HG03039 (cell line): ENCODE measurements at regions not wholly inside any gene's neighbourhood (a gene's known extent, or its start where the extent isn't known, plus 50 kb on each side); places are given as distances from the start of the nearest gene placed in this dataset.
"Not testable (repeated sequence)": the region's sequence is repeated elsewhere in the genome, so short reads cannot be mapped to it uniquely, and the experiment has no call there.

Experiments used
- ATAC-seq: cut with Tn5 transposase; IDR thresholded peaks from one replicate; pipeline ENCODE4 v1.9.1; 2021; ENCODE audit warnings: mild to moderate bottlenecking, moderate library complexity; ENCODE audit not compliant: unreplicated experiment

GRCh38 chr13:81637457-81637856 lies 1296.5 kb upstream of the SPRY2 start:
- ATAC-seq = no peak

GRCh38 chr13:81636120-81636519 lies 1295.2 kb upstream of the SPRY2 start:
- ATAC-seq = no peak

- ATAC-seq = no peak
Measured at GRCh38 chr13:81615031-81615430, 1274.1 kb upstream of the SPRY2 start.

- ATAC-seq = no peak
Measured at GRCh38 chr13:81610644-81611043, 1269.7 kb upstream of the SPRY2 start.

- ATAC-seq = no peak
Measured at GRCh38 chr13:81609335-81609734, 1268.4 kb upstream of the SPRY2 start.

- no peak for ATAC-seq
Measured at GRCh38 chr13:81606074-81606473, 1265.1 kb upstream of the SPRY2 start.

- no peak for ATAC-seq
Measured at GRCh38 chr13:81602241-81602640, 1261.3 kb upstream of the SPRY2 start.

GRCh38 chr13:81597101-81597500 lies 1256.2 kb upstream of the SPRY2 start:
- ATAC-seq = no peak

- ATAC-seq = no peak
Measured at GRCh38 chr13:81596224-81596753, 1255.4 kb upstream of the SPRY2 start.

GRCh38 chr13:81591528-81592220 lies 1250.7 kb upstream of the SPRY2 start:
- ATAC-seq = no peak

- no peak for ATAC-seq
Measured at GRCh38 chr13:81582381-81582780, 1241.5 kb upstream of the SPRY2 start.

GRCh38 chr13:81577601-81578195 lies 1236.8 kb upstream of the SPRY2 start:
- no peak for ATAC-seq

- no peak for ATAC-seq
Measured at GRCh38 chr13:81568824-81569223, 1227.9 kb upstream of the SPRY2 start.

GRCh38 chr13:81565849-81566248 lies 1224.9 kb upstream of the SPRY2 start:
- ATAC-seq = no peak

- no peak for ATAC-seq
Measured at GRCh38 chr13:81563091-81563490, 1222.2 kb upstream of the SPRY2 start.

- ATAC-seq = no peak
Measured at GRCh38 chr13:81562598-81562997, 1221.7 kb upstream of the SPRY2 start.

GRCh38 chr13:81551036-81551435 lies 1210.1 kb upstream of the SPRY2 start:
- ATAC-seq = no peak

- not testable (repeated sequence) for ATAC-seq
Measured at GRCh38 chr13:81546294-81546693, 1205.4 kb upstream of the SPRY2 start.

GRCh38 chr13:81540777-81541176 lies 1199.9 kb upstream of the SPRY2 start:
- no peak for ATAC-seq

- ATAC-seq = no peak
Measured at GRCh38 chr13:81539643-81540150, 1198.8 kb upstream of the SPRY2 start.

- ATAC-seq = no peak
Measured at GRCh38 chr13:81498969-81499368, 1158.0 kb upstream of the SPRY2 start.

- ATAC-seq = no peak
Measured at GRCh38 chr13:81493144-81493543, 1152.2 kb upstream of the SPRY2 start.
